Ishikawa (cell line): ENCODE measurements at regions not wholly inside any gene's neighbourhood (a gene's known extent, or its start where the extent isn't known, plus 50 kb on each side); places are given as distances from the start of the nearest gene placed in this dataset.

Source experiments
- CREB1 ChIP-seq: IDR thresholded peaks from 2 replicates; pipeline ENCODE4 v1.6.1; 2012; ENCODE audit warnings: low read depth
- EGR1 ChIP-seq: IDR thresholded peaks from 2 replicates; pipeline ENCODE4 v1.6.1; 2012
- EP300 ChIP-seq: IDR thresholded peaks from 2 replicates; pipeline ENCODE4 v1.6.1; 2012; ENCODE audit warnings: borderline replicate concordance
- TEAD4 ChIP-seq: IDR thresholded peaks from 2 replicates; pipeline ENCODE4 v1.6.1; 2012
- YY1 ChIP-seq: IDR thresholded peaks from 2 replicates; pipeline ENCODE4 v1.6.1; 2012; ENCODE audit warnings: low read depth
- TF ChIP-seq, protein P1 (sequence below): IDR thresholded peaks from 2 replicates; pipeline ENCODE4 v1.6.1; 2012; ENCODE audit warnings: low read depth, mild to moderate bottlenecking
- TF ChIP-seq, protein P2 (sequence below): IDR thresholded peaks from 2 replicates; pipeline ENCODE4 v1.6.1; 2012
- TF ChIP-seq, protein P3 (sequence below): IDR thresholded peaks from 2 replicates; pipeline ENCODE4 v1.6.1; 2012

DNA sequence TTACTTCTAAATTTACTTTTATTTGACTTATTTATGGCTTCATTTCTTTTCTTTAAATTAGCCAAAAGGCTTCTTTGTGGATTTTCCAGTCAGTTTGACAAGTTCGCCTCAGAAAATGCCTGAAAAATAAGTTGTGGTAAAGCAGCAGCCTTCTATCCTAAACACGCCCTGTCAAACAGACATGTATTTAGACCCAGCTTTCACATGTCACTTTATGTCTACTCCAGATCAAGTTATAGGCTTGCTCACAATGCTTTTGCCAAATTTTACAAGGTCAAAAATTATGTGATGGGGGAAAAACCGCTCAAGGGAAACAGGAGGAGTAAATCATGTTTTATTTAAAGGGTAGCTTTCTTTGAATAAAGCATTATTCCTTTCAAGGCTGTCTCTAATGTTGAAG, 615.0 kb downstream of the HDGFL1 start:
- TF ChIP-seq, protein P1, sequence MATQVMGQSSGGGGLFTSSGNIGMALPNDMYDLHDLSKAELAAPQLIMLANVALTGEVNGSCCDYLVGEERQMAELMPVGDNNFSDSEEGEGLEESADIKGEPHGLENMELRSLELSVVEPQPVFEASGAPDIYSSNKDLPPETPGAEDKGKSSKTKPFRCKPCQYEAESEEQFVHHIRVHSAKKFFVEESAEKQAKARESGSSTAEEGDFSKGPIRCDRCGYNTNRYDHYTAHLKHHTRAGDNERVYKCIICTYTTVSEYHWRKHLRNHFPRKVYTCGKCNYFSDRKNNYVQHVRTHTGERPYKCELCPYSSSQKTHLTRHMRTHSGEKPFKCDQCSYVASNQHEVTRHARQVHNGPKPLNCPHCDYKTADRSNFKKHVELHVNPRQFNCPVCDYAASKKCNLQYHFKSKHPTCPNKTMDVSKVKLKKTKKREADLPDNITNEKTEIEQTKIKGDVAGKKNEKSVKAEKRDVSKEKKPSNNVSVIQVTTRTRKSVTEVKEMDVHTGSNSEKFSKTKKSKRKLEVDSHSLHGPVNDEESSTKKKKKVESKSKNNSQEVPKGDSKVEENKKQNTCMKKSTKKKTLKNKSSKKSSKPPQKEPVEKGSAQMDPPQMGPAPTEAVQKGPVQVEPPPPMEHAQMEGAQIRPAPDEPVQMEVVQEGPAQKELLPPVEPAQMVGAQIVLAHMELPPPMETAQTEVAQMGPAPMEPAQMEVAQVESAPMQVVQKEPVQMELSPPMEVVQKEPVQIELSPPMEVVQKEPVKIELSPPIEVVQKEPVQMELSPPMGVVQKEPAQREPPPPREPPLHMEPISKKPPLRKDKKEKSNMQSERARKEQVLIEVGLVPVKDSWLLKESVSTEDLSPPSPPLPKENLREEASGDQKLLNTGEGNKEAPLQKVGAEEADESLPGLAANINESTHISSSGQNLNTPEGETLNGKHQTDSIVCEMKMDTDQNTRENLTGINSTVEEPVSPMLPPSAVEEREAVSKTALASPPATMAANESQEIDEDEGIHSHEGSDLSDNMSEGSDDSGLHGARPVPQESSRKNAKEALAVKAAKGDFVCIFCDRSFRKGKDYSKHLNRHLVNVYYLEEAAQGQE = no peak
- TF ChIP-seq EP300 (no peak), YY1 (no peak), EGR1 (no peak), CREB1 (no peak), TEAD4 (no peak)
- TF ChIP-seq, protein P2, sequence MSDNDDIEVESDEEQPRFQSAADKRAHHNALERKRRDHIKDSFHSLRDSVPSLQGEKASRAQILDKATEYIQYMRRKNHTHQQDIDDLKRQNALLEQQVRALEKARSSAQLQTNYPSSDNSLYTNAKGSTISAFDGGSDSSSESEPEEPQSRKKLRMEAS = no peak
- TF ChIP-seq, protein P3, sequence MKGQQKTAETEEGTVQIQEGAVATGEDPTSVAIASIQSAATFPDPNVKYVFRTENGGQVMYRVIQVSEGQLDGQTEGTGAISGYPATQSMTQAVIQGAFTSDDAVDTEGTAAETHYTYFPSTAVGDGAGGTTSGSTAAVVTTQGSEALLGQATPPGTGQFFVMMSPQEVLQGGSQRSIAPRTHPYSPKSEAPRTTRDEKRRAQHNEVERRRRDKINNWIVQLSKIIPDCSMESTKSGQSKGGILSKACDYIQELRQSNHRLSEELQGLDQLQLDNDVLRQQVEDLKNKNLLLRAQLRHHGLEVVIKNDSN = no peak
